Common myeloid progenitor, CD34-positive (primary cell): ENCODE measurements at regions not wholly inside any gene's neighbourhood (a gene's known extent, or its start where the extent isn't known, plus 50 kb on each side); places are given as distances from the start of the nearest gene placed in this dataset.

Experiments
- CTCF ChIA-PET: fragments of 350-600 bp; sonication (Branson Sonifier 250); formaldehyde crosslinking; loops from one replicate; lab custom pipeline; 2021; ENCODE audit warnings: antibody characterized with exemption; lab: Charles Lee
- POLR2A ChIA-PET: fragments of 350-600 bp; sonication (Branson Sonifier 250); formaldehyde crosslinking; loops from one replicate; lab custom pipeline; 2021; ENCODE audit warnings: antibody characterized with exemption; lab: Charles Lee
- DNase-seq, 3 donors: peaks; one replicate each; pipeline versions ENCODE4 v3.0.0 to v3.0.0-alpha.2; 2013
- H3K27ac ChIP-seq, 2 experiments: 1 replicate in 1 of 2; 2 replicates in 1 of 2; pipeline ENCODE4 v1.7.0; 2013; ENCODE audit warnings: inconsistent platforms in 2 of 2, low read length in 2 of 2, mild to moderate bottlenecking in 2 of 2, low read depth in 1 of 2, moderate library complexity in 1 of 2; ENCODE audit not compliant: severe bottlenecking in 2 of 2, insufficient read depth in 1 of 2, poor library complexity in 1 of 2
- H3K27me3 ChIP-seq, 5 experiments: replicated peaks in 2 of 5; 1 replicate in 3 of 5; 2 replicates in 2 of 5; pipeline versions ENCODE4 v1.6.1 to v1.7.0; 2013; ENCODE audit warnings: low read length in 4 of 5, mild to moderate bottlenecking in 2 of 5, moderate library complexity in 2 of 5, inconsistent platforms in 1 of 5; ENCODE audit not compliant: insufficient read depth in 5 of 5, control insufficient read depth in 4 of 5
- H3K36me3 ChIP-seq, 4 experiments: 1 replicate in 2 of 4; 2 replicates in 2 of 4; pipeline versions ENCODE4 v1.6.1 to v1.7.0; 2013; ENCODE audit warnings: low read length in 3 of 4, control low read depth in 1 of 4, mild to moderate bottlenecking in 1 of 4; ENCODE audit not compliant: control insufficient read depth in 4 of 4, insufficient read depth in 4 of 4
- H3K4me1 ChIP-seq, 4 experiments: 1 replicate in 3 of 4; 2 replicates in 1 of 4; pipeline versions ENCODE4 v1.6.1 to v1.7.1; 2013; ENCODE audit warnings: low read length in 3 of 4, mild to moderate bottlenecking in 3 of 4, control low read depth in 1 of 4, inconsistent platforms in 1 of 4, moderate library complexity in 1 of 4; ENCODE audit not compliant: control insufficient read depth in 4 of 4, insufficient read depth in 4 of 4; ENCODE audit errors: control extremely low read depth in 1 of 4
- H3K4me3 ChIP-seq, 7 experiments: 1 replicate in 4 of 7; 2 replicates in 3 of 7; pipeline versions ENCODE4 v1.5.1 to v1.7.0; 2013; ENCODE audit warnings: mild to moderate bottlenecking in 7 of 7, low read length in 6 of 7, moderate library complexity in 6 of 7, inconsistent platforms in 2 of 7, low read depth in 2 of 7, control low read depth in 1 of 7; ENCODE audit not compliant: insufficient read depth in 4 of 7, control insufficient read depth in 1 of 7; ENCODE audit errors: extremely low read depth in 1 of 7
- H3K9me3 ChIP-seq, 5 experiments: 1 replicate in 4 of 5; 2 replicates in 1 of 5; pipeline versions ENCODE4 v1.6.1 to v1.7.1; 2013; ENCODE audit warnings: low read length in 4 of 5, mild to moderate bottlenecking in 2 of 5, inconsistent platforms in 1 of 5, low read depth in 1 of 5, moderate library complexity in 1 of 5; ENCODE audit not compliant: control insufficient read depth in 4 of 5, insufficient read depth in 2 of 5; ENCODE audit errors: control extremely low read depth in 1 of 5
- WGBS: methylation state at CpG from one replicate; pipeline ENCODE4 v1.1.5; 2013; ENCODE audit not compliant: insufficient coverage; 5-methylcytosine and 5-hydroxymethylcytosine counted together

DNA sequence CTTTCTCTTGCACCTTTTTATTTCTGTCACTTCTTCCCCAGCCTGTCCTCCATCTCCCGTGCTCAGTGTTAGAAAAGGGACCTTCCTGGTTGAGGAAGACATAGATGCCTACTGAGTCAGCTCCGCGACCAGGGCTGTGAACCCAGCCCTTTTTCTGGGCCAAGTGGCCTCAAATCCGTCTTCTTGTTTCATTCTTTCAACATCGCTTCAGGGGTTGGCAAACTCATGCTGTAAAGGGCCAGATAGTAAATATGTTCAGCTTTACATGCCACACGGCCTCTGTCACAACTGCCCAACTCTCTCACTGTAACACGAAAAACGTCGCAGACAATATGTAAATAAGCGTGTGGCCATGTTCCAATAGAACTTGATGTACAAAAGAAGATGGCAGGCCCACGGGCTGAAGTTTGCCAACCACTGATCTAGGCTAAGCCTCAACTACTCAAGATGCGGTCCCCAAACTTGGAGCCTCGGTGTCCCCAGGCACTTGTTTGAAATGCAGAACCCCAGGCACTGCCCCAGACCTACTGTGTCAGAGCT is 338.4 kb downstream of the MN1 start:
- Histone ChIP-seq H3K9me3 (peaks cover 0 to 5% (median 0%) of the 10 kb centered on the region in 5 experiments), H3K4me3 (no peak overlapping the region), H3K4me1 (no peaks in the 10 kb centered on the region), H3K36me3 (no peaks in the 10 kb centered on the region), H3K27ac (no peak overlapping the region), H3K27me3 (peaks cover 0 to 4% (median 0%) of the 10 kb centered on the region in 5 experiments)
- ChIA-PET POLR2A (no interaction called here), CTCF (no interaction called here)
- WGBS = 96% methylated on average over 13 of the region's 13 CpGs
- DNase-seq = no peak

DNA sequence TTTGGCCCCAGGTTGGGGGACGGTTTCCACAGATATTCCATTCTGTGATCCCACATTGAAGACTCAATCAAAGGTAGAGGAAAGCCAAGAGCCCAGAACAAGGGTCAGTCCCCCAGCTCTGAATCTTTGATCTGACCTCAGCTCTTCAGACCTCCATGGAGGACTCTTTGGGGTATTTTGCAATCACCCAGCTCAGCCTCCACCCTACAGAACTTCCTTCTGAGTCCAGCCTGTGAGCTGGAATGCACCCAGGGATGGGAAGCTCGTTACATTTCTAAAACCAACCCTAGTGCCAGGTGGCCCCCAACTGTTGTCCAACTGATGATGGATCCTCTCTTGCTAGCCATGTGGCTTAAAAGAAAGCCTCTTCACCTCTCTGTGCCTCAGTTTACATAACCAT is 335.3 kb downstream of the MN1 start:
- Histone ChIP-seq H3K9me3 (peaks cover 0 to 5% (median 0%) of the 10 kb centered on the region in 5 experiments), H3K4me3 (no peak overlapping the region), H3K27me3 (peaks cover 0 to 4% (median 0%) of the 10 kb centered on the region in 5 experiments), H3K36me3 (no peaks in the 10 kb centered on the region), H3K4me1 (no peaks in the 10 kb centered on the region), H3K27ac (no peak overlapping the region)
- CTCF ChIA-PET = no interaction called here
- POLR2A ChIA-PET = no interaction called here
- DNase-seq = no peak
- 100% methylated on average over 2 of the region's 2 CpGs for WGBS

DNA sequence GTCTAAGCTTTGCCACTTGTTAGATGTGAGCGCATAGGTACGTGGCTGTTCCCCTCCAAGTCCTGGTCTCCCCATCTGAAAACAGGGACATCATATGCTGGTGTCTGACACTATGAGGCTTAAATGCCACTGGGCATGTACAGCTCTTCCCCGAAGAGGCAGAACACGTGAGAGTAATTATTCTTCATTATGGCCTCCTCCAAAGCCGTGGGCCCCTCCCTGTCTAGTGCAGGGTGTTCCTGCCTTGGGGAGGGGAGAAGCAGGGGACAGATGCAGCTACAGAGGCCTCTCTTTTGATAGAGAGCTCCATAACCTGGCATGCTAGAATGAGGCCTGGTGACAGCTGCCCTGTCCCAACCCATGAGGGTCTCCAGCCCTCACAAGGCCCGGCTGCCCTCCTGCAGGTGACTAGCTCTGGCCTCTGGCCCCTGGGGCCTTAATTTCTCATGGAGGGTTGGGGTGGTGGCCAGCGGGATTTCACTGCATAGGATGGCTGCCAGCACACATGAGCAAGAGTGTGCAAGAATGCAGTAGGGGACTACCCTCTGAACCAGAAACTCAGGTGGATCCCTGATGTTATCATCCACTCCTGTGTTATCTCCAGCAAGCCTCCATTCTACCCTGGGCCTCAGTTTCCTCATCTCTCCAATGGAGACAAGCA is 334.6 kb downstream of the MN1 start:
- 91% methylated on average over 6 of the region's 7 CpGs for WGBS
- Histone ChIP-seq H3K36me3 (no peaks in the 10 kb centered on the region), H3K4me3 (no peak overlapping the region), H3K9me3 (peaks cover 0 to 5% (median 0%) of the 10 kb centered on the region in 5 experiments), H3K27ac (no peak overlapping the region), H3K4me1 (no peaks in the 10 kb centered on the region), H3K27me3 (peaks cover 0 to 4% (median 0%) of the 10 kb centered on the region in 5 experiments)
- no peak for DNase-seq
- CTCF ChIA-PET = no interaction called here
- POLR2A ChIA-PET = no interaction called here

DNA sequence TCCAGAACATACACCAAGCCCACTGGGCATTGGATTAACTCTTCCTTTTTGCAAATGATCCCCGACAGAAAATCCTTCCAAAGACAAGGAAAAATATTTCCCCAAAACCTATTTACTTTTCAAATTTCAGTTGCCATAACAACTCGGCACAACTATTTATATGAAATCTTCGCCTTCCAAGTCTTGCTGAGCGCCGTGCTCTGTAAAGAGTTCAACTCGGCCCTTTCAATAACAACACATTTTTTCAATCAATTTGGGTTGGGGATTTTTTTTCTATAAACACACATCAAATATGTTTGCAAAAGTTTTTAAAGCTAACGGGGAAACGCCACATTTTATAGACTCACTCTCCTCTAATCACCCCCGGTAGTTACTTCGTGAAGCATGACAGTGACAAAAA is 333.8 kb downstream of the MN1 start:
- Histone ChIP-seq H3K9me3 (peaks cover 0 to 5% (median 0%) of the 10 kb centered on the region in 5 experiments), H3K27me3 (peaks cover 0 to 4% (median 0%) of the 10 kb centered on the region in 5 experiments), H3K27ac (no peak overlapping the region), H3K4me3 (no peak overlapping the region), H3K4me1 (no peaks in the 10 kb centered on the region), H3K36me3 (no peaks in the 10 kb centered on the region)
- POLR2A ChIA-PET = no interaction called here
- CTCF ChIA-PET = no interaction called here
- DNase-seq = no peak
- WGBS = 100% methylated on average over 2 of the region's 10 CpGs

DNA sequence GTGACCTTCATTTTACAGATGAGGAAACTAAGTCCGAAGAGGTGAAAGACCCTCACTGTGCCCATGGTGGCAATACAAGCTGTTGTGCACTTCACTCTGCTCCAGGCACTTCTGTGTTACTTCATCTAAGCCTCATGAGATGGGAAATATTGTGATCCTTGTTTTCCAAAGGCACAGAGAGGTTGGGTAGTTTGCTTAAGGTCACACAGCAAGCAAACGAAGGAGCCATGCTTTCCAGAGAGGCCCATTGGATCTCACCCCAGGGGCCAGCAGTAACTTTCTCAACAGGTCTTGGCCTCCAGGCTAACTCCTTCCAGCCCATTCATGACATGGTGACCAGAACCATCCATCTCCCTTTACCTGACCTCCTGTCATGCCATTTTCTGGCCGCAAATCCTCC is 332.8 kb downstream of the MN1 start:
- Histone ChIP-seq H3K4me1 (no peaks in the 10 kb centered on the region), H3K27me3 (no peaks in the 10 kb centered on the region), H3K9me3 (peaks cover 0 to 2% (median 0%) of the 10 kb centered on the region in 5 experiments), H3K27ac (no peak overlapping the region), H3K36me3 (no peaks in the 10 kb centered on the region), H3K4me3 (no peak overlapping the region)
- DNase-seq = no peak
- POLR2A ChIA-PET = interaction anchor here (0.7 kb wide), 1 partner anchor 301 kb away, joined by 3 read pairs; no protein-coding TSS in a partner anchor
- WGBS = 100% methylated on average over 3 of the region's 3 CpGs
- CTCF ChIA-PET = no interaction called here

DNA sequence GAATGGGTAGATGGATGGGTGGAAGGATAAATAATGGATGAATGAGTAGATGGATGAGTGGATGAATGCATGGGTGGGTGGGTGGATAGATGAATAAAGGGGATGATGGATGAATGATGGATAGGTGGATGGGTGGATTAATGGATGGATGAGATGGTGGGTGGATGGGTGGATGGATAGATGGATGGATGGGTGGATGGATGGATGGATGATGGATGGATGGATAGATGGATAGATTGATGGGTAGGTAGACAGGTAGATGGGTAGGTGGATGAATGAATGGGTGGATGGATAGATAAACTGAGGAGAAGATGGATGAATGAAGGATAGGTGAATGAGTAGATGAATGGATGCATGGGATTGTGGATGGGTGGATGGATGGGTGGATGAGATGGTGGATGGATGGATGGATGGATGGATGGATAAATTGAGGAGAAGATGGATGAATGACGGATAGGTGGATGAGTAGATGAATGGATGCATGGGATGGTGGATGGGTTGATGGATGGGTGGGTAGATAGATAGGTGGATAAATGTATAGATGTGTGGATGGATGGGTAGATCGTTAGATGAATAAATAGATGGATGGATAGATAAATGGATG is 331.3 kb downstream of the MN1 start:
- CTCF ChIA-PET = no interaction called here
- POLR2A ChIA-PET = no interaction called here

DNA sequence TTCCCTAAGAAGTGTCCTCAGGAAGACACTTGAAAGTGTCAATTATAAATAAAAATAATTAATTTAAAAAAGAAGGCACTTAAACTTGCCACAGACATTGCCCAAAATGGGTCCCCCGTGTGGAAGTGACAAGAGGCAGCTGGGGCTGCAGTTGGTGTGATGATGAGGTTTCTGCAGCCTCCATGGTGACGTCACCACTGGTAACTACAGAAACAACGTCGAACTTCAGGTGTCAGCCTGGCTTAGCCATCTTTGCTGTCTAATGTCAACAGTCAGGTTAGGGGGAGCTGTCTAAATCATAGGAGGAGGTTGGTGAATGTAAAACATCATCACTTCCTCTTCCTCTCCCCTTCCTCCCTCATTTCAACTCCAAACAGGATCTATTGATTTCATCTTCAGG is 328.6 kb downstream of the MN1 start:
- Histone ChIP-seq H3K4me1 (peaks cover 0 to 10% (median 1%) of the 10 kb centered on the region in 4 experiments), H3K9me3 (no peaks in the 10 kb centered on the region), H3K27me3 (no peaks in the 10 kb centered on the region), H3K27ac (no peak overlapping the region), H3K4me3 (no peak overlapping the region), H3K36me3 (no peaks in the 10 kb centered on the region)
- 86% methylated on average over 2 of the region's 4 CpGs for WGBS
- POLR2A ChIA-PET = no interaction called here
- peak in 2 of 3 donors; percentile 17 to 36 for DNase-seq
- CTCF ChIA-PET = interaction anchor here (1.5 kb wide), 1 partner anchor 12 kb away, joined by 3 read pairs; no protein-coding TSS in a partner anchor

More for the DNA sequence above, 331.3 kb downstream of the MN1 start:
- 89% methylated on average over 2 of the region's 2 CpGs for WGBS
- H3K4me3 ChIP-seq = no peak overlapping the region
- H3K36me3 ChIP-seq = no peaks in the 10 kb centered on the region
- no peak for DNase-seq
- no peak overlapping the region for H3K27ac ChIP-seq
- H3K9me3 ChIP-seq = no peaks in the 10 kb centered on the region
- H3K4me1 ChIP-seq = peaks cover 0 to 4% (median 1%) of the 10 kb centered on the region in 4 experiments
- no peaks in the 10 kb centered on the region for H3K27me3 ChIP-seq
